LNCaP clone FGC (cell line): ENCODE measurements at regions not wholly inside any gene's neighbourhood (a gene's known extent, or its start where the extent isn't known, plus 50 kb on each side); places are given as distances from the start of the nearest gene placed in this dataset.

Experiments
- DNase-seq: peaks from one replicate; pipeline ENCODE4 v3.0.0-alpha.2; 2011; ENCODE audit warnings: low read depth
- H3K4me3 ChIP-seq: 2 replicates; pipeline ENCODE4 v1.5.1; 2011; ENCODE audit warnings: mild to moderate bottlenecking, low read depth, low read length, control low read depth
- TF ChIP-seq, protein P1 (sequence below): IDR thresholded peaks from 2 replicates; pipeline ENCODE4 v1.5.1; 2012; ENCODE audit warnings: mild to moderate bottlenecking; ENCODE audit not compliant: control insufficient read depth, insufficient read depth; ENCODE audit errors: extremely low read depth

DNA sequence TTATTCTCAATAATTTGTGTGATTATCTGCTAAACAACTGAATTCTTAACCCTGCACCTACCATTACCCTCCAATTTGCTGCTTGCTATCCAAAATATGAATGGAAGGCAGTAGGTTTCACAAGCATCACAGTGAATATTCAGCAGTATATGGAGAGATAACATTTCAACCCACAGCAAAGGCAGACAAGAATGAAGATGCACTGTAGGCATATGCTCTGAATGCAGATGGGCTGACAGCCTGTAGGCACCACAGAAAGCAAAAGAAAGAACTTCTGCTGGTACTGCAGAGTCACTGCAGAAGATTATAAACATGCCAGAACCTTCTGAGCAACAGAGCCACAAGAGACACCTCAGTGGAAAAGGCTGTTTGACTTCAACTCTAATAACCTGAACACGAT is 63.6 kb upstream of the SLC12A2 start:
- H3K4me3 ChIP-seq, result no peak overlapping the region
- TF ChIP-seq, protein P1, sequence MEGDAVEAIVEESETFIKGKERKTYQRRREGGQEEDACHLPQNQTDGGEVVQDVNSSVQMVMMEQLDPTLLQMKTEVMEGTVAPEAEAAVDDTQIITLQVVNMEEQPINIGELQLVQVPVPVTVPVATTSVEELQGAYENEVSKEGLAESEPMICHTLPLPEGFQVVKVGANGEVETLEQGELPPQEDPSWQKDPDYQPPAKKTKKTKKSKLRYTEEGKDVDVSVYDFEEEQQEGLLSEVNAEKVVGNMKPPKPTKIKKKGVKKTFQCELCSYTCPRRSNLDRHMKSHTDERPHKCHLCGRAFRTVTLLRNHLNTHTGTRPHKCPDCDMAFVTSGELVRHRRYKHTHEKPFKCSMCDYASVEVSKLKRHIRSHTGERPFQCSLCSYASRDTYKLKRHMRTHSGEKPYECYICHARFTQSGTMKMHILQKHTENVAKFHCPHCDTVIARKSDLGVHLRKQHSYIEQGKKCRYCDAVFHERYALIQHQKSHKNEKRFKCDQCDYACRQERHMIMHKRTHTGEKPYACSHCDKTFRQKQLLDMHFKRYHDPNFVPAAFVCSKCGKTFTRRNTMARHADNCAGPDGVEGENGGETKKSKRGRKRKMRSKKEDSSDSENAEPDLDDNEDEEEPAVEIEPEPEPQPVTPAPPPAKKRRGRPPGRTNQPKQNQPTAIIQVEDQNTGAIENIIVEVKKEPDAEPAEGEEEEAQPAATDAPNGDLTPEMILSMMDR, result no peak
- no peak for DNase-seq

DNA sequence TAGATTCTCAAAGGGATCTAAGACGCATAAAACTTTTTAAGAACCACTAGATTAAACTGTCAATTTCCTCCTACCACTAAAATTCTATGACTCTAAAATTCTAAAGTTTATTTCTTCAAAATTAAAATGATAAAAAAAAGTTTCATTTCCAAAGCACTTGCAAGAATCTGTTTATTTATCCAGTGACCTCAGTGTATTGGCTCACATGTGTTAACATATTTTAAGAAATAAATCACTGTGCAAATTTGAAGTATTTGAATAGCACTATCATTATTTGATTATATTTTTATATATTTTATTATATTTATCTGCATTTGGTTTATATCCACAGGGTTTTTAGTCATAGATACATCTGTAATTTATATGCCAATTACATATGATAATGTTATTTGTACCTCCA is 62.2 kb upstream of the SLC12A2 start:
- TF ChIP-seq, protein P1, result no peak
- DNase-seq, result no peak
- no peak overlapping the region for H3K4me3 ChIP-seq
